IMR-90 (cell line): ENCODE measurements at regions not wholly inside any gene's neighbourhood (a gene's known extent, or its start where the extent isn't known, plus 50 kb on each side); places are given as distances from the start of the nearest gene placed in this dataset.

Source experiments
- ATAC-seq: fragments of 200-7000 bp; cut with Tn5 transposase; 2 replicates; pipeline ENCODE4 v1.9.1; 2020; ENCODE audit warnings: low read depth, mild to moderate bottlenecking, moderate library complexity
- BruUV-seq: library from RNA; stranded (reverse); fragments of 400-500 nt; replicated peaks from 2 replicates; lab custom pipeline; 2021; lab: Mats Ljungman, UMichigan
- CTCF ChIA-PET: fragments of 300-600 bp; formaldehyde crosslinking; extraction: SDS; loops from one replicate; lab custom pipeline; 2021; ENCODE audit warnings: antibody characterized with exemption; lab: Yijun Ruan, JAX
- POLR2A ChIA-PET: fragments of 300-600 bp; sonication (Branson Sonifier 250); formaldehyde crosslinking; loops from one replicate; lab custom pipeline; 2022; ENCODE audit warnings: antibody characterized with exemption; ENCODE audit not compliant: unreplicated experiment; lab: Charles Lee
- DNase-seq: peaks from one replicate; pipeline ENCODE4 v3.0.0; 2013
- H2AFZ ChIP-seq: replicated peaks from 2 replicates; pipeline ENCODE3; 2013; ENCODE audit warnings: low read length, mild to moderate bottlenecking; ENCODE audit not compliant: poor library complexity
- H2AK5ac ChIP-seq: 2 replicates; pipeline ENCODE4 v1.6.1; 2013; ENCODE audit warnings: low read depth, low read length, inconsistent platforms
- H2AK9ac ChIP-seq: replicated peaks from 2 replicates; pipeline ENCODE3; 2013; ENCODE audit warnings: mild to moderate bottlenecking, low read depth, low read length, moderate library complexity; ENCODE audit not compliant: poor library complexity
- H2BK120ac ChIP-seq: 2 replicates; pipeline ENCODE4 v1.6.1; 2013; ENCODE audit warnings: low read depth, low read length, inconsistent platforms
- H2BK15ac ChIP-seq: 3 replicates; pipeline ENCODE4 v1.6.1; 2013; ENCODE audit warnings: low read depth, low read length, inconsistent platforms
- H2BK20ac ChIP-seq: 2 replicates; pipeline ENCODE4 v1.6.1; 2013; ENCODE audit warnings: low read depth, mild to moderate bottlenecking, inconsistent platforms, low read length, moderate library complexity
- H2BK5ac ChIP-seq: 2 replicates; pipeline ENCODE4 v1.6.1; 2013; ENCODE audit warnings: mild to moderate bottlenecking, low read depth, low read length, inconsistent platforms; ENCODE audit not compliant: poor library complexity, severe bottlenecking
- H3K14ac ChIP-seq: replicated peaks from 2 replicates; pipeline ENCODE4 v1.6.1; 2013; ENCODE audit warnings: low read depth, low read length, inconsistent platforms
- H3K18ac ChIP-seq: 2 replicates; pipeline ENCODE4 v1.6.1; 2013; ENCODE audit warnings: low read depth, low read length, control low read depth
- H3K23ac ChIP-seq: 2 replicates; pipeline ENCODE4 v1.6.1; 2013; ENCODE audit warnings: low read depth, low read length, inconsistent platforms
- H3K27ac ChIP-seq: 2 replicates; pipeline ENCODE4 v1.5.1; 2013; ENCODE audit warnings: mild to moderate bottlenecking, control low read depth, low read length; ENCODE audit not compliant: insufficient read depth
- H3K27me3 ChIP-seq: 2 replicates; pipeline ENCODE4 v1.6.1; 2013; ENCODE audit warnings: low read length; ENCODE audit not compliant: control insufficient read depth, insufficient read depth
- H3K36me3 ChIP-seq: 2 replicates; pipeline ENCODE4 v1.6.1; 2013; ENCODE audit warnings: low read length, mixed read lengths; ENCODE audit not compliant: control insufficient read depth, insufficient read depth
- H3K4ac ChIP-seq: 2 replicates; pipeline ENCODE4 v1.6.1; 2013; ENCODE audit warnings: low read depth, low read length, inconsistent platforms
- H3K4me1 ChIP-seq: 2 replicates; pipeline ENCODE4 v1.6.1; 2013; ENCODE audit warnings: low read length, mixed read lengths; ENCODE audit not compliant: control insufficient read depth, insufficient read depth
- H3K4me2 ChIP-seq: 2 replicates; pipeline ENCODE4 v1.6.1; 2013; ENCODE audit warnings: low read depth, mild to moderate bottlenecking, control low read depth, low read length, moderate library complexity
- H3K4me3 ChIP-seq: 2 replicates; pipeline ENCODE4 v1.5.1; 2013; ENCODE audit warnings: low read depth, mild to moderate bottlenecking, control low read depth, low read length, moderate library complexity; ENCODE audit not compliant: insufficient read depth
- H3K56ac ChIP-seq: 2 replicates; pipeline ENCODE4 v1.6.1; 2013; ENCODE audit warnings: low read length, inconsistent platforms; ENCODE audit not compliant: insufficient read depth; ENCODE audit errors: extremely low read depth
- H3K79me1 ChIP-seq, 2 experiments: 2 replicates each; pipeline ENCODE4 v1.6.1; 2013; ENCODE audit warnings: low read length in 2 of 2, inconsistent platforms in 1 of 2, low read depth in 1 of 2
- H3K9ac ChIP-seq: 2 replicates; pipeline ENCODE4 v1.6.1; 2013; ENCODE audit warnings: low read depth, low read length, control low read depth
- H3K9me1 ChIP-seq: 2 replicates; pipeline ENCODE4 v1.6.1; 2013; ENCODE audit warnings: low read length, inconsistent platforms; ENCODE audit not compliant: insufficient read depth
- H3K9me3 ChIP-seq: 2 replicates; pipeline ENCODE4 v1.6.1; 2013; ENCODE audit warnings: low read length; ENCODE audit not compliant: control insufficient read depth, insufficient read depth
- H4K20me1 ChIP-seq: 2 replicates; pipeline ENCODE4 v1.6.1; 2013; ENCODE audit warnings: low read length, inconsistent platforms; ENCODE audit not compliant: insufficient read depth
- H4K5ac ChIP-seq: 2 replicates; pipeline ENCODE4 v1.6.1; 2013; ENCODE audit warnings: mild to moderate bottlenecking, low read depth, low read length, control low read depth
- H4K8ac ChIP-seq, 2 experiments: 2 replicates each; pipeline ENCODE4 v1.6.1; 2013; ENCODE audit warnings: low read depth in 2 of 2, low read length in 2 of 2, control low read depth in 1 of 2, inconsistent platforms in 1 of 2
- H4K91ac ChIP-seq: 2 replicates; pipeline ENCODE4 v1.6.1; 2013; ENCODE audit warnings: low read depth, low read length, inconsistent platforms; ENCODE audit not compliant: insufficient read depth
- BHLHE40 ChIP-seq: fragments of 150-350 bp; IDR thresholded peaks from 2 replicates; pipeline ENCODE4 v1.6.1; 2016; ENCODE audit warnings: mild to moderate bottlenecking, low read depth, low read length
- CEBPB ChIP-seq: IDR thresholded peaks from 2 replicates; pipeline ENCODE4 v1.6.1; 2012; ENCODE audit warnings: low read depth, low read length, improper control_type of control experiment
- CHD1 ChIP-seq: IDR thresholded peaks from 2 replicates; pipeline ENCODE4 v1.6.1; 2012; ENCODE audit warnings: low read depth, low read length, improper control_type of control experiment
- FOS ChIP-seq: fragments of 150-350 bp; IDR thresholded peaks from 2 replicates; pipeline ENCODE4 v1.6.1; 2016; ENCODE audit warnings: low read depth, low read length
- MAFK ChIP-seq: IDR thresholded peaks from 2 replicates; pipeline ENCODE4 v1.6.1; 2012; ENCODE audit warnings: low read depth, low read length, improper control_type of control experiment
- MAZ ChIP-seq: IDR thresholded peaks from 2 replicates; pipeline ENCODE4 v1.6.1; 2012; ENCODE audit warnings: low read depth, mild to moderate bottlenecking, low read length, improper control_type of control experiment, moderate library complexity, borderline replicate concordance
- MXI1 ChIP-seq: IDR thresholded peaks from 2 replicates; pipeline ENCODE4 v1.6.1; 2012; ENCODE audit warnings: low read depth, mild to moderate bottlenecking, low read length, moderate library complexity, borderline replicate concordance
- NFE2L2 ChIP-seq: fragments of 150-350 bp; IDR thresholded peaks from 2 replicates; pipeline ENCODE4 v1.6.1; 2016; ENCODE audit warnings: low read depth, mild to moderate bottlenecking, low read length
- POLR2A ChIP-seq: IDR thresholded peaks from 2 replicates; pipeline ENCODE4 v1.6.1; 2012; ENCODE audit warnings: mild to moderate bottlenecking, low read depth, low read length
- RAD21 ChIP-seq: IDR thresholded peaks from 2 replicates; pipeline ENCODE4 v1.6.1; 2012; ENCODE audit warnings: low read length, improper control_type of control experiment
- RCOR1 ChIP-seq: IDR thresholded peaks from 2 replicates; pipeline ENCODE4 v1.6.1; 2012; ENCODE audit warnings: mild to moderate bottlenecking, low read length, improper control_type of control experiment; ENCODE audit not compliant: insufficient replicate concordance
- RFX5 ChIP-seq: IDR thresholded peaks from 2 replicates; pipeline ENCODE4 v1.8.0; 2012; ENCODE audit warnings: low read depth, mild to moderate bottlenecking, low read length, moderate library complexity
- SMC3 ChIP-seq: fragments of 150-350 bp; IDR thresholded peaks from 2 replicates; pipeline ENCODE4 v1.6.1; 2016; ENCODE audit warnings: low read depth, mild to moderate bottlenecking, antibody characterized with exemption, low read length, moderate library complexity
- WGBS, 2 experiments: methylation state at CpG; one replicate each; pipeline versions ENCODE4 v1.1.5 to v1.1.7; 2013; ENCODE audit warnings: missing lambda C conversion rate in 2 of 2; ENCODE audit not compliant: insufficient read length in 1 of 2; ENCODE audit errors: extremely low coverage in 2 of 2; 5-methylcytosine and 5-hydroxymethylcytosine counted together
- dilution Hi-C: fragments of 300-500 bp; cut with HindIII; formaldehyde crosslinking; loops from one replicate; pipeline ENCODE4 v1.14.3; 2018; ENCODE audit warnings: low sequenced_read_pairs; ENCODE audit not compliant: unreplicated experiment
- in situ Hi-C: fragments of 300-500 bp; cut with MboI; formaldehyde crosslinking; loops from 3 replicates; pipeline ENCODE4 v1.14.3; 2019; ENCODE audit warnings: low sequenced_read_pairs, inconsistent platforms, mixed read lengths
- intact Hi-C: fragments of 100-400 bp; cut with micrococcal nuclease; formaldehyde crosslinking; loops from 2 replicates; pipeline ENCODE4 v1.10.0; 2022
- TF ChIP-seq, protein P1 (sequence below): fragments of 150-350 bp; IDR thresholded peaks from 2 replicates; pipeline ENCODE4 v1.6.1; 2017; ENCODE audit warnings: mild to moderate bottlenecking, antibody characterized with exemption, low read length, low read depth
- TF ChIP-seq, protein P2 (sequence below): fragments of 150-350 bp; IDR thresholded peaks from 2 replicates; pipeline ENCODE4 v1.6.1; 2016; ENCODE audit warnings: low read depth, mild to moderate bottlenecking, low read length, moderate library complexity, borderline replicate concordance
- TF ChIP-seq, protein P3 (sequence below): conservative IDR thresholded peaks from 2 replicates; pipeline ENCODE4 v1.5.1; 2012; ENCODE audit warnings: mild to moderate bottlenecking, low read depth, low read length, improper control_type of control experiment

DNA sequence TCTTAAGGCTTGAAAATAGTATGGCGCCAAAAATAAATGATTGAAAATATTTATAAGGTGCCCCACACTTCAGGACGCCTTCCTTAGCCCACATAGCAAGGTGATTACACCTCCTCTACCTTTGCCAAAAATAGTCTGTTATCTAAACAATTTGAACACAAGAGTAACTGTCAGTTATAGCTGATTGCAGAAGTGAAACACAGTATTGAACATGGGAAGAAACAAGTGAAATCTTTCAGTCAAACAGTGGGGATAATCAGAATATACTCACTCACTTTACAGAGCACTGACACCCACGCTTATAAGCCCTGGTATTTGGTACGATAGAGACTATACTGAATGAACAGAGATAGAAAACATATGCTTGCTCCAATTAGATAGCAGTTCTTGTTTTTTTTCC lies 203.1 kb downstream of the RAB38 start:
- Histone ChIP-seq H3K4me3 (no peak overlapping the region), H3K4ac (no peak overlapping the region), H3K36me3 (no peaks in the 10 kb centered on the region), H3K23ac (no peak overlapping the region), H4K20me1 (no peaks in the 10 kb centered on the region), H2AFZ (no peak overlapping the region), H2BK5ac (no peak overlapping the region), H3K14ac (no peak overlapping the region), H3K18ac (no peak overlapping the region), H3K27me3 (no peaks in the 10 kb centered on the region), H3K9ac (no peak overlapping the region), H3K4me2 (no peak overlapping the region), H3K79me1 (no peaks in the 10 kb centered on the region), H2AK5ac (no peak overlapping the region), H3K9me3 (no peaks in the 10 kb centered on the region), H3K4me1 (no peaks in the 10 kb centered on the region), H3K56ac (no peak overlapping the region), H4K5ac (no peak overlapping the region), H2AK9ac (no peak overlapping the region), H4K91ac (no peak overlapping the region), H2BK120ac (no peak overlapping the region), H3K27ac (no peak overlapping the region), H4K8ac (no peak overlapping the region), H2BK20ac (no peak overlapping the region), H2BK15ac (no peak overlapping the region), H3K9me1 (no peaks in the 10 kb centered on the region)
- no peak for ATAC-seq
- POLR2A ChIA-PET = interaction anchor here (0.6 kb wide), 1 partner anchor 787 kb away, joined by 4 read pairs; no protein-coding TSS in a partner anchor
- CTCF ChIA-PET = interaction anchor here (0.5 kb wide), 1 partner anchor 34 kb away, joined by 3 read pairs; no protein-coding TSS in a partner anchor
- dilution Hi-C loops = no loop called here
- BruUV-seq = no TSS peak
- in situ Hi-C loops = loop anchor here (25.0 kb wide), 1 partner anchor 610 kb away; no protein-coding TSS in a partner anchor
- WGBS, 2 experiments = no CpG with 5 or more reads among the region's 4 CpGs
- intact Hi-C loops = no loop called here
- TF ChIP-seq NFE2L2 = no peak
- TF ChIP-seq, protein P1, sequence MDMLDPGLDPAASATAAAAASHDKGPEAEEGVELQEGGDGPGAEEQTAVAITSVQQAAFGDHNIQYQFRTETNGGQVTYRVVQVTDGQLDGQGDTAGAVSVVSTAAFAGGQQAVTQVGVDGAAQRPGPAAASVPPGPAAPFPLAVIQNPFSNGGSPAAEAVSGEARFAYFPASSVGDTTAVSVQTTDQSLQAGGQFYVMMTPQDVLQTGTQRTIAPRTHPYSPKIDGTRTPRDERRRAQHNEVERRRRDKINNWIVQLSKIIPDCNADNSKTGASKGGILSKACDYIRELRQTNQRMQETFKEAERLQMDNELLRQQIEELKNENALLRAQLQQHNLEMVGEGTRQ = no peak
- TF ChIP-seq RCOR1 = no peak
- no peak for TF ChIP-seq SMC3
- TF ChIP-seq CEBPB = no peak
- TF ChIP-seq MAFK = no peak
- TF ChIP-seq FOS = no peak
- no peak for TF ChIP-seq POLR2A
- TF ChIP-seq RFX5 = no peak
- TF ChIP-seq, protein P2, sequence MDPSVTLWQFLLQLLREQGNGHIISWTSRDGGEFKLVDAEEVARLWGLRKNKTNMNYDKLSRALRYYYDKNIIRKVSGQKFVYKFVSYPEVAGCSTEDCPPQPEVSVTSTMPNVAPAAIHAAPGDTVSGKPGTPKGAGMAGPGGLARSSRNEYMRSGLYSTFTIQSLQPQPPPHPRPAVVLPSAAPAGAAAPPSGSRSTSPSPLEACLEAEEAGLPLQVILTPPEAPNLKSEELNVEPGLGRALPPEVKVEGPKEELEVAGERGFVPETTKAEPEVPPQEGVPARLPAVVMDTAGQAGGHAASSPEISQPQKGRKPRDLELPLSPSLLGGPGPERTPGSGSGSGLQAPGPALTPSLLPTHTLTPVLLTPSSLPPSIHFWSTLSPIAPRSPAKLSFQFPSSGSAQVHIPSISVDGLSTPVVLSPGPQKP = no peak
- no peak for TF ChIP-seq MXI1
- no peak for TF ChIP-seq MAZ
- TF ChIP-seq, protein P3, sequence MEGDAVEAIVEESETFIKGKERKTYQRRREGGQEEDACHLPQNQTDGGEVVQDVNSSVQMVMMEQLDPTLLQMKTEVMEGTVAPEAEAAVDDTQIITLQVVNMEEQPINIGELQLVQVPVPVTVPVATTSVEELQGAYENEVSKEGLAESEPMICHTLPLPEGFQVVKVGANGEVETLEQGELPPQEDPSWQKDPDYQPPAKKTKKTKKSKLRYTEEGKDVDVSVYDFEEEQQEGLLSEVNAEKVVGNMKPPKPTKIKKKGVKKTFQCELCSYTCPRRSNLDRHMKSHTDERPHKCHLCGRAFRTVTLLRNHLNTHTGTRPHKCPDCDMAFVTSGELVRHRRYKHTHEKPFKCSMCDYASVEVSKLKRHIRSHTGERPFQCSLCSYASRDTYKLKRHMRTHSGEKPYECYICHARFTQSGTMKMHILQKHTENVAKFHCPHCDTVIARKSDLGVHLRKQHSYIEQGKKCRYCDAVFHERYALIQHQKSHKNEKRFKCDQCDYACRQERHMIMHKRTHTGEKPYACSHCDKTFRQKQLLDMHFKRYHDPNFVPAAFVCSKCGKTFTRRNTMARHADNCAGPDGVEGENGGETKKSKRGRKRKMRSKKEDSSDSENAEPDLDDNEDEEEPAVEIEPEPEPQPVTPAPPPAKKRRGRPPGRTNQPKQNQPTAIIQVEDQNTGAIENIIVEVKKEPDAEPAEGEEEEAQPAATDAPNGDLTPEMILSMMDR = no peak
- no peak for TF ChIP-seq BHLHE40
- no peak for TF ChIP-seq CHD1
- TF ChIP-seq RAD21 = no peak
- DNase-seq = no peak
